ENCODE measurements at regions not wholly inside any gene's neighbourhood (a gene's known extent, or its start where the extent isn't known, plus 50 kb on each side); places are given as distances from the start of the nearest gene placed in this dataset.
"Not testable (repeated sequence)": the region's sequence is repeated elsewhere in the genome, so short reads cannot be mapped to it uniquely, and the experiment has no call there.

DNA sequence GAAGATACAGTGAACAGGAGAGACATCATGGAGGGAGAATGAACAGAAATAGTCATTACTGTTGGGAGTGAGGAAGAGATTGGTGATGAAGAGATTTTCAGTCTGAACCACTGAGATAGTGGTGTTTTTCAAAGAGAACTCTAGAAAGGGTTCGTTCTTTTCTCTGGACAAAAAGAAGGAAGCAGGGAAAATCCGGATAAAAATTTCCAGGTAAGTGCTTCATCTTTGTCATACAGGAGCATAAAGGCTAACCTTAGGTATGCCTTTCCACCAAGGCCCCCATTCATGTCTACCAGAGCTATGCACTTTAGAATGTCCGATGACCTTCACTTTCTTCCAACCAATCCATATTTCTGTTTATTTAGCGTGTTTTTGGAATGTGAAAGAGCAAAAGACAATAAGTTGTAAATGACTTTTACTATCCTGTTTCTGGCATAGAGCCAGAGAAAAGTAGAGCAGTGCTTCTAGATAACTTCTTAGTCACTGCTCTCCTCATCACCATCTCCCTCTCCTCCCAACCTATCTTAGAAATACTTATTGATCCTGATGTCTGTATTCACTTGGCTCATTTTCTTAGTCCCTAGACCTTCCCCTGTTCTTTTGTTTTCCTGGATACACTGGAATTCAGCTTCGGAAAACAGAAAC lies 116.5 kb downstream of the TTC6 start:
- no peak for DNase-seq (ENCODE audit: low read depth)

GRCh38 chr14:37712476-37712860 lies 117.0 kb downstream of the TTC6 start:
- DNase-seq (ENCODE audit: low read depth), result not testable (repeated sequence)

DNA sequence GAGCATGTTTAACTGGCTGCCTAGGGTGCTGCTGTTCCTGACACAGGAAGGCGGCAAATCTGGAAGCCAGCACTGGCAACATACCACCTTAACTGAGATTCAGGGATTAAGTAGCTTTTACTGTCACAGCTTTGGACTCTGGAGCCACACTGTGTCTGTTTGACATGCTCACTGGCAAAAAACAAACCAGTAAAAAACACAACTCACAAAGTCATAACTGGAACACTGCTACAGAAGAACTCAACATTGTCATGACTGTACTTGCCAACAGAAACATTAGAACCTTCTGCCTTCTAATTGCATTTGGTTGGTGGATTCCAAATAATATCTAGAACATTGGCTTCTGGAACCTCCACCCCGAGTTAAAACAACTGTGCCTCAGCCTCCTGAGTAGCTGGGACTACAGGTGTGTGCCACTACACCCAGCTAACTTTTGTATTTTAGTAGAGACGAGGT lies 117.6 kb downstream of the TTC6 start:
- no peak for DNase-seq (ENCODE audit: low read depth)

GRCh38 chr14:37720131-37720530 lies 124.7 kb downstream of the TTC6 start:
- DNase-seq (ENCODE audit: low read depth), result no peak

- DNase-seq (ENCODE audit: low read depth), result peak; percentile 1
Observed at GRCh38 chr14:37721976-37722659, 126.7 kb downstream of the TTC6 start.

- no peak for DNase-seq (ENCODE audit: low read depth)
Observed at GRCh38 chr14:37723515-37723914, 128.1 kb downstream of the TTC6 start.

DNA sequence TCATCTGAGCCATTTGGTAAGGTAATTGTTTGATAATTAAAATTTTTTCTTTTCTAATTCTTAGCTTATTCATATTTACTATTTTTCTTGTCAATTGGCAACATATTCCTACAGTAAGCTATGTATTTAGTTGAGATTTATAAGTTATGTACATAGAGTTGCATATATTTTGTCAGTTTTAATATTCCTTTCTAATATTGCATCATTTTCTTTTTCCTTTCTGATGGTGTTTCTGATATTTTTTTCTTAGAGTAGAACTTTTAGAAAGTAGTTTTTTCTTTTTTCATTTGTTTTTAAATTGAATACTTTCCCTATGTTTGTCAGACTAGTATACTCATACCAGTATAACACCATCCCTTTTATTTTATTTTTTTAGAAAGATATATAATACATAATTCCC lies 131.3 kb downstream of the TTC6 start:
- no peak for DNase-seq (ENCODE audit: low read depth)

DNA sequence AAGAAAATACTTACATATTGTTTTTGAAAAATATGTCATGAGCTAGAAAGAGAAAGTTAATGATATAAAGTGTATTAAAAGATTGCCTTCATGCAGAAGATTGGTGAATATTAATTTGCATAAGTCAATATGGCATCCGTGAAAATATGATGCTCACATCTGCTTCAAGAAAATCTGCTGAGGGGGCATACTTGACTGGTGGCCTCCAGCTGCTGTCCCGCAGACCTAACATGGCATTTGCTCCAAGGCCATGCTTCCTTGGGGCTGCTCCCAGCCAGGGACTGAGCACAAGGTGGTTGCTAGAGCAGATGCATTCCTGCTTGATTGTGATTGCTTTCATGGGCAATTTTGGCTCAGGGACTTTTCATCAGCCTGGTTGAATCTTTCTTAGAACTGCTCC lies 133.8 kb downstream of the TTC6 start:
- no peak for DNase-seq (ENCODE audit: low read depth)

DNA sequence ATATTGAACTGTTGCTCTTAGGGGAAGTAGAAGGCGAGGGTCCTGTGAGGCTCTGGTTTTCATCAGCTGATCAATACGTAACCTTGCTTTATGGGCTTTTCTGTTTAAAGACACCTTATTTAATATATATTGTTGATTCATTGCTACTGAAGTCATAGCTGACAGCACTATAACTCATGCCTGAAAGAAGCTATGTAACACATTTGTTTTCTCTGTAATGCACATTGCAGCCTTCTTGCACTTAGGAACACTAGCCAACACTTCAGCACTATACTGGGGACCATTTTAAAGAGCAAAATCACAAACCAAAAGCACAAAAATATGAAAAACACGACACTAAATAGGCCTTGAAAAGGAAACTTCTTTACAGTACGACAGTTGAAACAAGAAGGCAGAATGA lies 135.7 kb downstream of the TTC6 start:
- no peak for DNase-seq (ENCODE audit: low read depth)

DNA sequence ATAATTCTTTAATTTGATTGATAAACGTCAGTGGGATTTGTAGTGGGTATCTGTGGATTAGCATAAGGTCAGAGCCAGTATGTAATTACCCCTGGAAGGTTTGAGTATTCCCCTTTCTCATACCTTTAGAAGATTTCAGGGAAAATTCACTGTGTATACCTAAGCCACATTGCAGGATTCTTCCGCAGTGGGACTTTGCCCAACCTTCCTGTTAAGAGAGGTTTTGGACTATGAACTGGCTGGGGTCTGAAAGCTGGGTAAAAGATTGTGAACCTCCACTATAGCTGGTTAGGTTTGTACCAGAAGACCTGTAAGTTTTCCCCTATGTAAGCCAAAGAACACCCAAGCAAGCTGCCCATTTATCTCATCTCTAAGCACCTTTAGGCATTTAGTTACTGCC lies 150.2 kb downstream of the TTC6 start:
- DNase-seq (ENCODE audit: low read depth), result no peak

- no peak for DNase-seq (ENCODE audit: low read depth)
Observed at GRCh38 chr14:37746140-37746832, 150.9 kb downstream of the TTC6 start.

DNA sequence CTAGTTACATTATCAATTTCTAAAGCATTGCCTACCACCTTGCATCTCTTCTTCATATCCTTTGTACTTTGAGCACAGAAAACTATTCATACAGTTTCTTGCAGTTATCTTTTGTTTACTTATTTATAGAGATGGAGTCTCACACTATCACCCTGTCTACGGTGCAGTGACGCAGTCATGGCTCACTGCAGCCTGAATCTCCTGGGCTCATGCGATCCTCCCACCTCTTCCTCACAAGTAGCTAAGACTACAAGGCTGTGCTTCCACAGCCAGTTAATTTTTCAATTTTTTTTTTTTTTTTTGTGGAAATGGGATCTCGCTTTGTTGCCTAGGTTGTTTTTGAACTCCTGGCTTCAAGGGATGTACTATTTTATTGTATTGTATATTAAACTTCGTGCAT lies 158.0 kb downstream of the TTC6 start:
- DNase-seq (ENCODE audit: low read depth), result peak; percentile 5

DNA sequence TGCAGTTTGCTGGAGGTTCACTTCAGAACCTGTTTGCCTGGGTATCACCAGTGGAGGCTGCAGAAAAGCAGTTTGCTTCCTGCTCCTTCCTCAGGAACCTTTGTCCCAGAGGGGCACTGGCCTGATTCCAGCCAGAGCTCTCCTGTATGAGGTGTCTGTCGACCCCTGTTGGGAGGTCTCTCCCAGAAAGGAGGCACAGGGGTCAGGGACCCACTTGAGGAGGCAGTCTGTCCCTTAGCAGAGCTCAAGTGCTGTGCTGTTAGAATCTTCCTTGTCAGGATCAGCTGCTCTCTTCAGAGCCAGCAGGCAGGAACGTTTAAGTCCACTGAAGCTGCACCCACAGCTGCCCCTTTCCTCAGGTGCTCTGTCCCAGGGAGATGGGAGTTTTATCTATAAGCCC lies 164.8 kb downstream of the TTC6 start:
- not testable (repeated sequence) for DNase-seq (ENCODE audit: low read depth)

- no peak for DNase-seq (ENCODE audit: low read depth)
Observed at GRCh38 chr14:37763266-37763665, 167.8 kb downstream of the TTC6 start.

DNA sequence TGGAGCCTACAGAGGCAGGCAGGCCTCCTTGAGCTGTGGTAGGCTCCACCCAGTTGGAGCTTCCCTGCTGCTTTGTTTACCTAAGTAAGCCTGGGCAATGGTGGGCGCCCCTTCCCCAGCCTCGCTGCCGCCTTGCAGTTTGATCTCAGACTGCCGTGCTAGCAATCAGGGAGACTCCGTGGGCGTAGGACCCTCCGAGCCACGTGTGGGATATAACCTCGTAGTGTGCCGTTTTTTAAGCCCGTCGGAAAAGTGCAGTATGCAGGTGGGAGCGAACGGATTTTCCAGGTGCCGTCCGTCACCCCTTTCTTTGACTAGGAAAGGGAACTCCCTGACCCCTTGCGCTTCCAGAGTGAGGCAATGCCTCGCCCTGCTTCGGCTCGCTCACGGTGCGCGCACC lies 176.9 kb downstream of the TTC6 start:
- not testable (repeated sequence) for DNase-seq (ENCODE audit: low read depth)

DNA sequence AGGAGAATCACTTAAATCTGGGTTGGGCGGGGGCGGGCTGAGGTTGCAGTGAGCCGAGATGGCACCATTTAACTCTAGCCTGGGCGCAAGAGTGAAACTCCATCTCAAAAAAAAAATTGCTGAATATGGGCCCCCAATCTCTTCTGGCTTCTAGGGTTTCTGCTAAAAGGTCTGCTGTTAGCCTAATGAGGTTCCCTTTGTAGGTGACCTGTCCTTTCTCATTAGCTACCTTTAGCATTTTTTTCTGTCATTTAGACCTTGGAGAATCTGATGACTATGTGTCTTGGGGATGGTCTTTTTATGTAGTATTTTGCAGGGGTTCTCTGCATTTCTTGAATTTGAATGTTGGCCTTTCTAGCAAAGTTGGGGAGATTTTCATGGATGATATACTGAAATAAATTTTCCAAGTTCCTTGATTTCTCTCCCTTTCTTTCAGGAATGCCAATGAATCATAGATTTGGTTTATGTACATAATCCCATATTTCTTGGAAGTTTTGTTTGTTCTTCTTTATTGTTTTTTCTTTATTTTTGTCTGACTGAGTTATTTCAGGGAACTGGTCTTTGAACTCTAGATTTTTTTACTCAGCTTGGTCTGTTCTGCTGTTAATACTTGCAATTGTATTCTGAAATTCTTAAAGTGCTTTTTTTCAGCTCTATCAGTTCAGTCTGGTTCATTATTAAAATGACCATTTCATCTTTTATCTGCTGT lies 181.5 kb downstream of the TTC6 start:
- DNase-seq (ENCODE audit: low read depth), result no peak

- no peak for DNase-seq (ENCODE audit: low read depth)
Observed at GRCh38 chr14:37778135-37778943, 182.9 kb downstream of the TTC6 start.

DNA sequence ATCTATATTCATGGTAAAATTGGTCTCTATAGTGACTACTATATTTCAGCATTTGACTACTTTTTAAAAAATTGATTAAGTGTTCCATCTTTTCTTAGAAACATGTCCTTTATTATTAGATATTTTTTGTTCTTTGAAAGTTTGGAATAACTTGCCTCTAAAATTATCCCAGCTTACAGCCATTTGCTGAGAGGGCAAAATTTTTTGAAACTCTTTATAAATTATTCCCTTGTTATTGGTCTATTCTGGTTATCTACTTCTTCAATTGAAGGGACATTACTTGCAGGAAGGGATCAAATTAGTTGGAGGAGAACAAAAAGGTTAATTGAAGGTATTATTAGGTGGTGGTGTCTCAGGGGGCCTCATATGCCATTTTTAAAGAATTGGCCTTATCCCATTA lies 184.1 kb downstream of the TTC6 start:
- no peak for DNase-seq (ENCODE audit: low read depth)

GRCh38 chr14:37780731-37781130 lies 185.3 kb downstream of the TTC6 start:
- not testable (repeated sequence) for DNase-seq (ENCODE audit: low read depth)

- DNase-seq (ENCODE audit: low read depth), result not testable (repeated sequence)
Observed at GRCh38 chr14:37784203-37784826, 188.9 kb downstream of the TTC6 start.

DNA sequence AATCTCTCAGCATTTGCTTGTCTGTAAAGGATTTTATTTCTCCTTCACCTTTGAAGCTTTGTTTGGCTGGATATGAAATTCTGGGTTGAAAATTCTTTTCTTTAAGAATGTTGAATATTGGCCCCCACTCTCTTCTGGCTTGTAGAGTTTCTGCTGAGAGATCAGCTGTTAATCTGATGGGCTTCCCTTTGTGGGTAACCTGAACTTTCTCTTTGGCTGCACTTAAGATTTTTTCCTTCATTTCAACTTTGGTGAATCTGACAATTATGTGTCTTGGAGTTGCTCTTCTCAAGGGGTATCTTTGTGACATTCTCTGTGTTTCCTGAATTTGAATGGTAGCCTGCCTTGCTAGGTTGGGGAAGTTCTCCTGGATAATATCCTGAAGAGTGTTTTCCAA lies 189.4 kb downstream of the TTC6 start:
- DNase-seq (ENCODE audit: low read depth), result not testable (repeated sequence)

Measured in HT1080 (cell line).